Mesenchymal stem cell (in vitro differentiated cells and primary cell): ENCODE measurements at regions not wholly inside any gene's neighbourhood (a gene's known extent, or its start where the extent isn't known, plus 50 kb on each side); places are given as distances from the start of the nearest gene placed in this dataset.

ENCODE experiments used
- DNase-seq: peaks from one replicate; pipeline ENCODE4 v3.0.0-alpha.2; 2013
- H2AFZ ChIP-seq: one replicate; pipeline ENCODE4 v1.6.1; 2013; ENCODE audit warnings: low read depth, mild to moderate bottlenecking, control low read depth, inconsistent platforms, low read length, moderate library complexity
- H2AK5ac ChIP-seq: 2 replicates; pipeline ENCODE4 v1.6.1; 2013; ENCODE audit warnings: low read length, moderate library complexity, mild to moderate bottlenecking, inconsistent platforms; ENCODE audit not compliant: severe bottlenecking
- H2BK120ac ChIP-seq: one replicate; pipeline ENCODE4 v1.6.1; 2013; ENCODE audit warnings: low read depth, mild to moderate bottlenecking, inconsistent platforms, low read length, moderate library complexity
- H2BK12ac ChIP-seq, 2 experiments: one replicate each; pipeline ENCODE4 v1.6.1; 2013; ENCODE audit warnings: inconsistent platforms in 2 of 2, low read length in 2 of 2, mild to moderate bottlenecking in 2 of 2, moderate library complexity in 2 of 2, control low read depth in 1 of 2
- H2BK15ac ChIP-seq: one replicate; pipeline ENCODE4 v1.6.1; 2013; ENCODE audit warnings: mild to moderate bottlenecking, low read depth, inconsistent platforms; ENCODE audit not compliant: poor library complexity, severe bottlenecking
- H2BK5ac ChIP-seq: 2 replicates; pipeline ENCODE4 v1.6.1; 2013; ENCODE audit warnings: low read depth, mild to moderate bottlenecking, low read length, control low read depth, inconsistent platforms; ENCODE audit not compliant: poor library complexity, severe bottlenecking
- H3K14ac ChIP-seq, 2 experiments: one replicate each; pipeline ENCODE4 v1.6.1; 2013; ENCODE audit warnings: inconsistent platforms in 2 of 2, low read length in 2 of 2, control low read depth in 1 of 2, mild to moderate bottlenecking in 1 of 2, moderate library complexity in 1 of 2
- H3K18ac ChIP-seq, 2 experiments: one replicate each; pipeline ENCODE4 v1.6.1; 2013; ENCODE audit warnings: inconsistent platforms in 2 of 2, low read length in 2 of 2, control low read depth in 1 of 2, low read depth in 1 of 2, mild to moderate bottlenecking in 1 of 2
- H3K23ac ChIP-seq, 2 experiments: one replicate each; pipeline ENCODE4 v1.6.1; 2013; ENCODE audit warnings: inconsistent platforms in 2 of 2, low read length in 2 of 2, mild to moderate bottlenecking in 2 of 2, moderate library complexity in 2 of 2, control low read depth in 1 of 2
- H3K27ac ChIP-seq: 2 replicates; pipeline ENCODE4 v1.5.1; 2013; ENCODE audit warnings: mild to moderate bottlenecking, moderate library complexity, low read length, control low read depth, inconsistent platforms; ENCODE audit not compliant: poor library complexity, severe bottlenecking
- H3K27me3 ChIP-seq, 2 experiments: 2 replicates each; pipeline versions ENCODE4 v1.6.1 to v1.7.0; 2013; ENCODE audit warnings: low read length in 2 of 2, mild to moderate bottlenecking in 2 of 2, moderate library complexity in 2 of 2, control low read depth in 1 of 2, inconsistent platforms in 1 of 2; ENCODE audit not compliant: control insufficient read depth in 1 of 2, insufficient read depth in 1 of 2
- H3K36me3 ChIP-seq, 2 experiments: 2 replicates each; pipeline versions ENCODE4 v1.6.1 to v1.7.0; 2013; ENCODE audit warnings: low read length in 2 of 2, control low read depth in 1 of 2, inconsistent platforms in 1 of 2, low read depth in 1 of 2, mild to moderate bottlenecking in 1 of 2; ENCODE audit not compliant: insufficient read depth in 2 of 2, control insufficient read depth in 1 of 2
- H3K4ac ChIP-seq, 2 experiments: one replicate each; pipeline ENCODE4 v1.6.1; 2013; ENCODE audit warnings: inconsistent platforms in 2 of 2, low read length in 2 of 2, mild to moderate bottlenecking in 2 of 2, moderate library complexity in 2 of 2, control low read depth in 1 of 2, low read depth in 1 of 2
- H3K4me1 ChIP-seq: 2 replicates; pipeline ENCODE4 v1.6.1; 2013; ENCODE audit warnings: low read depth, low read length, control low read depth; ENCODE audit not compliant: control insufficient read depth, insufficient read depth
- H3K4me2 ChIP-seq: 2 replicates; pipeline ENCODE4 v1.6.1; 2013; ENCODE audit warnings: low read length, mild to moderate bottlenecking, inconsistent platforms; ENCODE audit not compliant: poor library complexity, severe bottlenecking
- H3K4me3 ChIP-seq, 2 experiments: 2 replicates each; pipeline versions ENCODE4 v1.5.1 to v1.7.0; 2013; ENCODE audit warnings: low read length in 2 of 2, mild to moderate bottlenecking in 2 of 2, control low read depth in 1 of 2, low read depth in 1 of 2; ENCODE audit not compliant: insufficient read depth in 1 of 2
- H3K79me1 ChIP-seq: replicated peaks from 2 replicates; pipeline ENCODE4 v1.6.1; 2013; ENCODE audit warnings: mild to moderate bottlenecking, control low read depth, low read length, inconsistent platforms; ENCODE audit not compliant: poor library complexity, severe bottlenecking
- H3K9ac ChIP-seq: 2 replicates; pipeline ENCODE4 v1.7.0; 2013; ENCODE audit warnings: mild to moderate bottlenecking, low read length, moderate library complexity
- H3K9me3 ChIP-seq: 2 replicates; pipeline ENCODE4 v1.7.0; 2013; ENCODE audit warnings: mild to moderate bottlenecking, low read length; ENCODE audit not compliant: control insufficient read depth
- H4K8ac ChIP-seq: one replicate; pipeline ENCODE4 v1.6.1; 2013; ENCODE audit warnings: inconsistent platforms, mild to moderate bottlenecking, low read length, moderate library complexity
- H4K91ac ChIP-seq: one replicate; pipeline ENCODE4 v1.6.1; 2013; ENCODE audit warnings: mild to moderate bottlenecking, low read length, inconsistent platforms
- WGBS: methylation state at CpG from one replicate; pipeline ENCODE4 v1.1.7; 2013; ENCODE audit warnings: mixed read lengths; 5-methylcytosine and 5-hydroxymethylcytosine counted together

- H2AFZ ChIP-seq: no peak overlapping the region
- no peak overlapping the region for H2BK120ac ChIP-seq
- no peaks in the 10 kb centered on the region for H3K79me1 ChIP-seq
- no peak overlapping the region for H3K23ac ChIP-seq
- no peak overlapping the region for H2BK15ac ChIP-seq
- WGBS: 85% methylated on average over 26 of the region's 26 CpGs
- H3K27ac ChIP-seq: no peak overlapping the region
- no peak overlapping the region for H3K4me2 ChIP-seq
- no peak overlapping the region for H2BK12ac ChIP-seq
- no peak overlapping the region for H3K9ac ChIP-seq
- H3K14ac ChIP-seq: no peak overlapping the region
- H2BK5ac ChIP-seq: no peak overlapping the region
- H3K36me3 ChIP-seq: no peaks in the 10 kb centered on the region
- no peak overlapping the region for H4K8ac ChIP-seq
- peak overlapping the region in 1 of 2 experiments; percentile 5 for H3K4me3 ChIP-seq
- H3K27me3 ChIP-seq: peaks cover 0 to 7% of the 10 kb centered on the region in 2 experiments
- H3K4me1 ChIP-seq: peaks cover 1% of the 10 kb centered on the region
- H3K18ac ChIP-seq: no peak overlapping the region
- H2AK5ac ChIP-seq: no peak overlapping the region
- no peak overlapping the region for H3K4ac ChIP-seq
- DNase-seq: no peak
- H3K9me3 ChIP-seq: no peaks in the 10 kb centered on the region
- no peak overlapping the region for H4K91ac ChIP-seq
Observed at GRCh38 chr22:49640366-49641095, 187.1 kb downstream of the BRD1 start.

DNA sequence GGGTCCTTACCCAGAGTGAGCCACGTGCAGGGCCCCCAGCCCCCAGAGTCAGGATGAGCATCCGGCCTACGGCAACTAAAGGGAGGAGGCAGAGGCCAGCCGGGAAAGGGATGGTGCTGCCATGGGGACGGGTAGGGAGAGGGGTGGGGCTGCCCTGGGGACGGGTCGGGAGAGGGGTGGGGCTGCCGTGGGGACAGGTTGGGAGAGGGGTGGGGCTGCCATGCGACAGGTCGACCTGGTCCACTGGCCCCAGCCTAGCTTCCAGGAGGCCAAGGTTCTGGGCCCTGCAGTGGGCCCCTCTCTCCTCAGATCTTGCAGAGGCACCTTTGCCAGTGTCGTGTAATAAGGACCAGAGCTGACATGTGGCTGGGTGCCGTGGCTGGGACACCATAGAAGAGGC, 187.7 kb downstream of the BRD1 start:
- Histone ChIP-seq H3K4me1 (peaks cover 1% of the 10 kb centered on the region), H2BK12ac (no peak overlapping the region), H3K27ac (no peak overlapping the region), H3K79me1 (no peaks in the 10 kb centered on the region), H3K23ac (no peak overlapping the region), H3K4me3 (no peak overlapping the region), H3K4me2 (no peak overlapping the region), H2BK5ac (no peak overlapping the region), H2AK5ac (no peak overlapping the region), H2BK15ac (no peak overlapping the region), H4K8ac (no peak overlapping the region), H3K9ac (no peak overlapping the region), H2BK120ac (no peak overlapping the region), H2AFZ (no peak overlapping the region), H3K14ac (no peak overlapping the region), H4K91ac (no peak overlapping the region), H3K36me3 (no peaks in the 10 kb centered on the region), H3K4ac (no peak overlapping the region), H3K9me3 (no peaks in the 10 kb centered on the region), H3K27me3 (peaks cover 0 to 10% of the 10 kb centered on the region in 2 experiments), H3K18ac (no peak overlapping the region)
- DNase-seq: no peak
- WGBS: 71% methylated on average over 12 of the region's 12 CpGs

- Histone ChIP-seq H3K18ac (no peak overlapping the region), H3K79me1 (no peaks in the 10 kb centered on the region), H4K91ac (no peak overlapping the region), H2AK5ac (no peak overlapping the region), H2BK15ac (no peak overlapping the region), H3K9ac (no peak overlapping the region), H4K8ac (no peak overlapping the region), H3K4me2 (no peak overlapping the region), H3K4me3 (no peak overlapping the region), H2AFZ (no peak overlapping the region), H3K27ac (no peak overlapping the region), H2BK120ac (no peak overlapping the region), H3K14ac (no peak overlapping the region), H2BK12ac (no peak overlapping the region), H3K23ac (no peak overlapping the region), H3K4me1 (peaks cover 1% of the 10 kb centered on the region), H2BK5ac (no peak overlapping the region), H3K9me3 (no peaks in the 10 kb centered on the region), H3K27me3 (peaks cover 0 to 18% of the 10 kb centered on the region in 2 experiments), H3K36me3 (no peaks in the 10 kb centered on the region), H3K4ac (no peak overlapping the region)
- no peak for DNase-seq
- WGBS: 95% methylated on average over 14 of the region's 18 CpGs
Observed at GRCh38 chr22:49638788-49639187, 188.9 kb downstream of the BRD1 start.

- no peak overlapping the region for H2BK12ac ChIP-seq
- H3K23ac ChIP-seq: no peak overlapping the region
- no peak overlapping the region for H2BK15ac ChIP-seq
- no peak overlapping the region for H3K4ac ChIP-seq
- H3K18ac ChIP-seq: no peak overlapping the region
- H3K9me3 ChIP-seq: no peaks in the 10 kb centered on the region
- H3K27me3 ChIP-seq: peaks cover 0 to 21% of the 10 kb centered on the region in 2 experiments
- H2AK5ac ChIP-seq: no peak overlapping the region
- WGBS: 89% methylated on average over 17 of the region's 17 CpGs
- H4K91ac ChIP-seq: no peak overlapping the region
- no peak overlapping the region for H3K27ac ChIP-seq
- no peak overlapping the region for H3K9ac ChIP-seq
- no peak overlapping the region for H2BK5ac ChIP-seq
- no peaks in the 10 kb centered on the region for H3K36me3 ChIP-seq
- no peak overlapping the region for H3K4me3 ChIP-seq
- H2AFZ ChIP-seq: no peak overlapping the region
- no peaks in the 10 kb centered on the region for H3K79me1 ChIP-seq
- peaks cover 1% of the 10 kb centered on the region for H3K4me1 ChIP-seq
- no peak overlapping the region for H3K14ac ChIP-seq
- no peak overlapping the region for H2BK120ac ChIP-seq
- H4K8ac ChIP-seq: no peak overlapping the region
- H3K4me2 ChIP-seq: no peak overlapping the region
- DNase-seq: no peak
Observed at GRCh38 chr22:49638001-49638400, 189.7 kb downstream of the BRD1 start.
